HG03135 (cell line): ENCODE measurements at regions not wholly inside any gene's neighbourhood (a gene's known extent, or its start where the extent isn't known, plus 50 kb on each side); places are given as distances from the start of the nearest gene placed in this dataset.
"Not testable (repeated sequence)": the region's sequence is repeated elsewhere in the genome, so short reads cannot be mapped to it uniquely, and the experiment has no call there.

Experiments used
- ATAC-seq: cut with Tn5 transposase; IDR thresholded peaks from one replicate; pipeline ENCODE4 v1.9.1; 2021; ENCODE audit warnings: mild to moderate bottlenecking, moderate library complexity; ENCODE audit not compliant: unreplicated experiment

GRCh38 chr13:26896986-26897668, 136.5 kb upstream of the GPR12 start:
- ATAC-seq, result no peak

GRCh38 chr13:26895808-26896466, 135.4 kb upstream of the GPR12 start:
- ATAC-seq, result no peak

GRCh38 chr13:26895081-26895807, 134.7 kb upstream of the GPR12 start:
- ATAC-seq, result no peak

- no peak for ATAC-seq
These were observed 128.0 kb upstream of the GPR12 start for GRCh38 chr13:26888632-26889031.

GRCh38 chr13:26887594-26887993, 127.0 kb upstream of the GPR12 start:
- ATAC-seq, result no peak

- no peak for ATAC-seq
These were observed 123.1 kb upstream of the GPR12 start for GRCh38 chr13:26883613-26884257.

GRCh38 chr13:26882731-26883130, 122.1 kb upstream of the GPR12 start:
- no peak for ATAC-seq

GRCh38 chr13:26881154-26881553, 120.6 kb upstream of the GPR12 start:
- no peak for ATAC-seq

GRCh38 chr13:26880735-26881134, 120.1 kb upstream of the GPR12 start:
- no peak for ATAC-seq

GRCh38 chr13:26878438-26878837, 117.9 kb upstream of the GPR12 start:
- ATAC-seq, result no peak

- no peak for ATAC-seq
These were observed 112.8 kb upstream of the GPR12 start for GRCh38 chr13:26873386-26873698.

GRCh38 chr13:26872525-26873385, 112.2 kb upstream of the GPR12 start:
- no peak for ATAC-seq

- no peak for ATAC-seq
These were observed 107.0 kb upstream of the GPR12 start for GRCh38 chr13:26867451-26868091.

GRCh38 chr13:26864576-26864975, 104.0 kb upstream of the GPR12 start:
- no peak for ATAC-seq

- no peak for ATAC-seq
These were observed 101.4 kb upstream of the GPR12 start for GRCh38 chr13:26861941-26862340.

GRCh38 chr13:26855921-26856320, 95.3 kb upstream of the GPR12 start:
- no peak for ATAC-seq

GRCh38 chr13:26855071-26855470, 94.5 kb upstream of the GPR12 start:
- ATAC-seq, result no peak

- no peak for ATAC-seq
These were observed 92.7 kb upstream of the GPR12 start for GRCh38 chr13:26853323-26853722.

GRCh38 chr13:26847281-26847680, 86.7 kb upstream of the GPR12 start:
- no peak for ATAC-seq

- ATAC-seq, result not testable (repeated sequence)
These were observed 84.5 kb upstream of the GPR12 start for GRCh38 chr13:26845063-26845462.
